Right lobe of liver (tissue), 4 donors: ENCODE measurements at regions not wholly inside any gene's neighbourhood (a gene's known extent, or its start where the extent isn't known, plus 50 kb on each side); places are given as distances from the start of the nearest gene placed in this dataset.

Experiments
- CTCF ChIP-seq, 4 donors: fragments of 200-600 bp in 3 of 4; fragments of 450-650 bp in 1 of 4; IDR thresholded peaks; one replicate each; pipeline versions ENCODE4 v1.5.1 to v1.8.0; 2016 to 2022; ENCODE audit warnings: antibody characterized with exemption in 4 of 4, mild to moderate bottlenecking in 2 of 4
- POLR2A ChIP-seq: fragments of 450-650 bp; IDR thresholded peaks from one replicate; pipeline ENCODE4 v1.6.1; 2017; ENCODE audit warnings: antibody characterized with exemption, mild to moderate bottlenecking
- donor health status: DM: no; HTN: no; CAD: no.
- donor health status: DM: no; HTN: no; CAD: no.
- donor health status: DM: no; HTN: yes; CAD: no.

GRCh38 chr13:84536906-84537305, 654.6 kb upstream of the SLITRK1 start:
- TF ChIP-seq CTCF (IDR thresholded peaks at IDR 0.05) (no peak), POLR2A (no peak)
